Fibroblast of lung (primary cell): ENCODE measurements at regions not wholly inside any gene's neighbourhood (a gene's known extent, or its start where the extent isn't known, plus 50 kb on each side); places are given as distances from the start of the nearest gene placed in this dataset.

Experiments
- CTCF ChIP-seq, 2 donors: IDR thresholded peaks in 1 of 2; conservative IDR thresholded peaks in 1 of 2; 1 replicate in 1 of 2; 2 replicates in 1 of 2; pipeline ENCODE4 v1.5.1; 2011 to 2012; ENCODE audit warnings: low read length in 2 of 2, control low read depth in 1 of 2, inconsistent platforms in 1 of 2, low read depth in 1 of 2, mild to moderate bottlenecking in 1 of 2
- EZH2 ChIP-seq: IDR thresholded peaks from 2 replicates; pipeline ENCODE4 v1.5.1; 2012; ENCODE audit warnings: low read length, control low read depth, mild to moderate bottlenecking; ENCODE audit errors: missing control alignments

DNA sequence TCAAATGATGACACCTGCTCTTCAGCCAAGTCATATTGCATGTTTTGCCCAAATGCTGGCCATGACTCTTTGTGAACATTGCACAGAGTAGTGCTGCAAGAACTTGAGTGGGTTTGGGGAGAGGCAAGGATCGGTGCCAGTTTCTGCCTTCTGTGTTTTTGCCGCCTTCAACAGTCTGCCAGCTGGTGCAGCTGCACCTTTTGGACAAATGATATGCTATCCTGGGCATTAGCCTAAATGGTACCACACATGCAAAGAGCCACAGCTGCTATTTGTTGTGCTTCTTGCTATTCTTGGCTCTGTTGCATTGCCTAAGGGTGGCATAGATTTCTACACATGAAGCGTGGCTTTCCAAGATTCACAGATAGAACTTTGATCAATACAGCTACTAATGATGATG is 189.0 kb upstream of the CCN2 start:
- no peak for TF ChIP-seq EZH2
- no peak for TF ChIP-seq CTCF (conservative IDR thresholded peaks at IDR 0.05 in 1 of 2, IDR thresholded peaks at IDR 0.05 in 1 of 2; ENCODE audit: low read depth in 1 of 2, low read length in 2 of 2)
